A673 (cell line): ENCODE measurements at regions not wholly inside any gene's neighbourhood (a gene's known extent, or its start where the extent isn't known, plus 50 kb on each side); places are given as distances from the start of the nearest gene placed in this dataset.
A peak's percentile ranks its signal among the peaks of the same experiment; 100 is the strongest.

ENCODE experiments used
- BruUV-seq: library from RNA; stranded (reverse); fragments of 400-500 nt; replicated peaks from 2 replicates; lab custom pipeline; 2021; lab: Mats Ljungman, UMichigan
- CTCF ChIA-PET: fragments of 300-600 bp; sonication (Branson Sonifier 250); formaldehyde crosslinking; loops from one replicate; lab custom pipeline; 2022; ENCODE audit warnings: antibody characterized with exemption; lab: Charles Lee
- POLR2A ChIA-PET: fragments of 300-600 bp; sonication (Branson Sonifier 250); formaldehyde crosslinking; loops from one replicate; lab custom pipeline; 2022; ENCODE audit warnings: antibody characterized with exemption; ENCODE audit not compliant: low non-redundant PET; lab: Charles Lee
- DNase-seq: peaks from one replicate; pipeline ENCODE4 v3.0.0-alpha.2; 2015; ENCODE audit warnings: low spot score
- H3K27ac ChIP-seq: fragments of 200-600 bp; sonication (generic); 2 replicates; pipeline ENCODE4 v1.5.1; 2016; ENCODE audit warnings: mixed run types, low read depth, mild to moderate bottlenecking, mixed read lengths, antibody characterized with exemption, low read length; ENCODE audit not compliant: poor library complexity, severe bottlenecking
- H3K27me3 ChIP-seq: fragments of 200-600 bp; sonication (generic); replicated peaks from 2 replicates; pipeline ENCODE4 v1.6.1; 2017; ENCODE audit warnings: mixed run types, low read depth, mild to moderate bottlenecking, mixed read lengths, antibody characterized with exemption, low read length; ENCODE audit not compliant: insufficient read depth, poor library complexity
- H3K36me3 ChIP-seq: fragments of 200-600 bp; sonication (generic); 2 replicates; pipeline ENCODE4 v1.6.1; 2016; ENCODE audit warnings: mixed run types, mild to moderate bottlenecking, mixed read lengths, antibody characterized with exemption, low read length; ENCODE audit not compliant: insufficient read depth, poor library complexity, severe bottlenecking
- H3K4me1 ChIP-seq: fragments of 200-600 bp; sonication (generic); 2 replicates; pipeline ENCODE4 v1.6.1; 2017; ENCODE audit warnings: mixed run types, mild to moderate bottlenecking, mixed read lengths, antibody characterized with exemption, low read length; ENCODE audit not compliant: insufficient read depth, poor library complexity, severe bottlenecking
- H3K4me3 ChIP-seq: fragments of 200-600 bp; sonication (generic); 2 replicates; pipeline ENCODE4 v1.5.1; 2016; ENCODE audit warnings: low read depth, mixed run types, mild to moderate bottlenecking, mixed read lengths, low read length; ENCODE audit not compliant: poor library complexity, severe bottlenecking
- H3K9me3 ChIP-seq: fragments of 200-600 bp; sonication (generic); 2 replicates; pipeline ENCODE4 v1.6.1; 2016; ENCODE audit warnings: mixed run types, low read depth, mild to moderate bottlenecking, mixed read lengths, antibody characterized with exemption, low read length; ENCODE audit not compliant: poor library complexity, severe bottlenecking
- CTCF ChIP-seq: fragments of 300-800, 200-600 bp; sonication (generic); conservative IDR thresholded peaks from 2 replicates; pipeline ENCODE4 v1.5.1; 2017; ENCODE audit warnings: low read depth, mild to moderate bottlenecking, antibody characterized with exemption, low read length, moderate library complexity, mixed read lengths
- EZH2 ChIP-seq: fragments of 200-600 bp; sonication (generic); IDR thresholded peaks from 2 replicates; pipeline ENCODE4 v1.6.1; 2017; ENCODE audit warnings: borderline replicate concordance, low read depth, mild to moderate bottlenecking, mixed read lengths, antibody characterized with exemption, low read length; ENCODE audit not compliant: poor library complexity, severe bottlenecking
- intact Hi-C: fragments of 100-400 bp; cut with micrococcal nuclease; formaldehyde crosslinking; loops from one replicate; pipeline ENCODE4 v1.10.0; 2022; ENCODE audit not compliant: unreplicated experiment

GRCh38 chr10:1964476-1964875 lies 227.2 kb upstream of the ADARB2 start:
- CTCF ChIA-PET = no interaction called here

GRCh38 chr10:1963341-1963740 lies 226.0 kb upstream of the ADARB2 start:
- POLR2A ChIA-PET = no interaction called here
- no peaks in the 10 kb centered on the region for H3K9me3 ChIP-seq
- BruUV-seq = no TSS peak
- peaks cover 18% of the 10 kb centered on the region for H3K27me3 ChIP-seq
- no peaks in the 10 kb centered on the region for H3K4me1 ChIP-seq
- DNase-seq = no peak
- no peaks in the 10 kb centered on the region for H3K36me3 ChIP-seq
- no peak overlapping the region for H3K4me3 ChIP-seq
- TF ChIP-seq CTCF (no peak), EZH2 (no peak)
- no peak overlapping the region for H3K27ac ChIP-seq
- CTCF ChIA-PET = no interaction called here
- intact Hi-C loops = no loop called here

More at GRCh38 chr10:1964476-1964875, 227.2 kb upstream of the ADARB2 start:
- POLR2A ChIA-PET = no interaction called here
- Histone ChIP-seq H3K4me3 (no peak overlapping the region), H3K27ac (no peak overlapping the region), H3K27me3 (peaks cover 18% of the 10 kb centered on the region), H3K36me3 (no peaks in the 10 kb centered on the region), H3K9me3 (no peaks in the 10 kb centered on the region), H3K4me1 (no peaks in the 10 kb centered on the region)
- intact Hi-C loops = no loop called here
- DNase-seq = no peak
- no TSS peak for BruUV-seq
- TF ChIP-seq EZH2 (no peak), CTCF (no peak)

- H3K4me3 ChIP-seq = no peak overlapping the region
- intact Hi-C loops = no loop called here
- CTCF ChIA-PET = no interaction called here
- H3K36me3 ChIP-seq = no peaks in the 10 kb centered on the region
- no peaks in the 10 kb centered on the region for H3K4me1 ChIP-seq
- TF ChIP-seq CTCF (peak; percentile 38; the same call in 1 of the 2 replicates), EZH2 (no peak)
- peaks cover 26% of the 10 kb centered on the region for H3K27me3 ChIP-seq
- POLR2A ChIA-PET = no interaction called here
- DNase-seq = no peak
- no TSS peak for BruUV-seq
- H3K27ac ChIP-seq = no peak overlapping the region
- no peaks in the 10 kb centered on the region for H3K9me3 ChIP-seq
These were observed 224.7 kb upstream of the ADARB2 start for GRCh38 chr10:1961989-1962388.
